ENCODE measurements at regions not wholly inside any gene's neighbourhood (a gene's known extent, or its start where the extent isn't known, plus 50 kb on each side); places are given as distances from the start of the nearest gene placed in this dataset.

DNA sequence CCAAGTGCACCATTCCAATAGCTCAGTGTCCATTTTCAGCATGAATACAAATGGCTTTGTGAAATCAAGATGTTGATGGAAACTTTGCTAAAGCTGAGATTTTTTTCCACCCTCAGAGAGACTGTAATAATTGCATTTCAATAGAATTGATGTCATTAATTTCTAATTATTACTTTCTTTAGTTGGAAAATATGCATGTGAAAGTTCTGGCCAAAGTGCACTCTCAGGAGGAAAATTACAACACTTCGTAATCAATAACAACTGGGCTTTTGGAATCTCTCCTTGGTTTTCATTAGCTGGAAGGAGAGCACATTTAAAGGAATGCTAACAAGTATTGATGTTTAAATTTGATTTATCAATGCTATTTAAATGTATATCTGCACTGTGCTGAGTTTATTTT, 529.5 kb upstream of the CDH8 start:
- Histone ChIP-seq H2AFZ (ENCODE audit: control insufficient read depth, low read depth, low read length) (no peak overlapping the region), H3K4me2 (ENCODE audit: control insufficient read depth, insufficient read depth) (no peak overlapping the region), H3K79me2 (ENCODE audit: control insufficient read depth, insufficient read depth, low read length) (no peaks in the 10 kb centered on the region), H3K9me3 (replicated peaks; ENCODE audit: control insufficient read depth, insufficient read depth, low read length) (no peaks in the 10 kb centered on the region), H3K27me3 (replicated peaks in 1 of 2; ENCODE audit: control insufficient read depth in 2 of 2, insufficient read depth in 2 of 2, low read length in 1 of 2) (no peaks in the 10 kb centered on the region), H3K4me3 (no peak overlapping the region), H3K36me3 (ENCODE audit: control insufficient read depth in 2 of 2, insufficient read depth in 2 of 2, low read length in 1 of 2) (no peaks in the 10 kb centered on the region), H3K4me1 (ENCODE audit: control insufficient read depth, insufficient read depth, low read length) (no peaks in the 10 kb centered on the region), H3K9ac (ENCODE audit: control insufficient read depth, insufficient read depth, low read length) (no peak overlapping the region), H3K27ac (ENCODE audit: control insufficient read depth, insufficient read depth) (no peak overlapping the region), H4K20me1 (ENCODE audit: control insufficient read depth, insufficient read depth) (no peaks in the 10 kb centered on the region)
- RAD21 ChIA-PET (ENCODE audit: unreplicated experiment) = no interaction called here
- POLR2A ChIA-PET = no interaction called here
- ATAC-seq (no peak), FAIRE-seq (no peak), DNase-seq (ENCODE audit: low read depth, low spot score) (no peak)
- intact Hi-C loops (cut with micrococcal nuclease; ENCODE audit: unreplicated experiment) = no loop called here
- SMC1A ChIA-PET (ENCODE audit: uncharacterized antibody, unreplicated experiment) = no interaction called here
- CTCF ChIA-PET = no interaction called here
- in situ Hi-C loops (cut with MboI) = no loop called here
- 0% methylated on average over 1 of the region's 1 CpG for WGBS (ENCODE audit: insufficient coverage, insufficient replicate concordance, low lambda C conversion rate, missing lambda C conversion rate)
- TF ChIP-seq CREB1 (IDR thresholded peaks at IDR 0.05; ENCODE audit: low read depth) = no peak
- TF ChIP-seq BRCA1 (IDR thresholded peaks at IDR 0.05; ENCODE audit: low read depth, low read length) = no peak
- TF ChIP-seq, protein P1, sequence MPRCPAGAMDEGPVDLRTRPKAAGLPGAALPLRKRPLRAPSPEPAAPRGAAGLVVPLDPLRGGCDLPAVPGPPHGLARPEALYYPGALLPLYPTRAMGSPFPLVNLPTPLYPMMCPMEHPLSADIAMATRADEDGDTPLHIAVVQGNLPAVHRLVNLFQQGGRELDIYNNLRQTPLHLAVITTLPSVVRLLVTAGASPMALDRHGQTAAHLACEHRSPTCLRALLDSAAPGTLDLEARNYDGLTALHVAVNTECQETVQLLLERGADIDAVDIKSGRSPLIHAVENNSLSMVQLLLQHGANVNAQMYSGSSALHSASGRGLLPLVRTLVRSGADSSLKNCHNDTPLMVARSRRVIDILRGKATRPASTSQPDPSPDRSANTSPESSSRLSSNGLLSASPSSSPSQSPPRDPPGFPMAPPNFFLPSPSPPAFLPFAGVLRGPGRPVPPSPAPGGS (IDR thresholded peaks at IDR 0.05; ENCODE audit: borderline replicate concordance, insufficient read depth, low read depth, low read length, poor library complexity, severe bottlenecking) = no peak
- TF ChIP-seq, protein P2, sequence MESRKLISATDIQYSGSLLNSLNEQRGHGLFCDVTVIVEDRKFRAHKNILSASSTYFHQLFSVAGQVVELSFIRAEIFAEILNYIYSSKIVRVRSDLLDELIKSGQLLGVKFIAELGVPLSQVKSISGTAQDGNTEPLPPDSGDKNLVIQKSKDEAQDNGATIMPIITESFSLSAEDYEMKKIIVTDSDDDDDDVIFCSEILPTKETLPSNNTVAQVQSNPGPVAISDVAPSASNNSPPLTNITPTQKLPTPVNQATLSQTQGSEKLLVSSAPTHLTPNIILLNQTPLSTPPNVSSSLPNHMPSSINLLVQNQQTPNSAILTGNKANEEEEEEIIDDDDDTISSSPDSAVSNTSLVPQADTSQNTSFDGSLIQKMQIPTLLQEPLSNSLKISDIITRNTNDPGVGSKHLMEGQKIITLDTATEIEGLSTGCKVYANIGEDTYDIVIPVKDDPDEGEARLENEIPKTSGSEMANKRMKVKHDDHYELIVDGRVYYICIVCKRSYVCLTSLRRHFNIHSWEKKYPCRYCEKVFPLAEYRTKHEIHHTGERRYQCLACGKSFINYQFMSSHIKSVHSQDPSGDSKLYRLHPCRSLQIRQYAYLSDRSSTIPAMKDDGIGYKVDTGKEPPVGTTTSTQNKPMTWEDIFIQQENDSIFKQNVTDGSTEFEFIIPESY (IDR thresholded peaks at IDR 0.05) = no peak
- no peak for TF ChIP-seq SMC3 (IDR thresholded peaks at IDR 0.05; ENCODE audit: borderline replicate concordance, low read length)
- TF ChIP-seq, protein P3, sequence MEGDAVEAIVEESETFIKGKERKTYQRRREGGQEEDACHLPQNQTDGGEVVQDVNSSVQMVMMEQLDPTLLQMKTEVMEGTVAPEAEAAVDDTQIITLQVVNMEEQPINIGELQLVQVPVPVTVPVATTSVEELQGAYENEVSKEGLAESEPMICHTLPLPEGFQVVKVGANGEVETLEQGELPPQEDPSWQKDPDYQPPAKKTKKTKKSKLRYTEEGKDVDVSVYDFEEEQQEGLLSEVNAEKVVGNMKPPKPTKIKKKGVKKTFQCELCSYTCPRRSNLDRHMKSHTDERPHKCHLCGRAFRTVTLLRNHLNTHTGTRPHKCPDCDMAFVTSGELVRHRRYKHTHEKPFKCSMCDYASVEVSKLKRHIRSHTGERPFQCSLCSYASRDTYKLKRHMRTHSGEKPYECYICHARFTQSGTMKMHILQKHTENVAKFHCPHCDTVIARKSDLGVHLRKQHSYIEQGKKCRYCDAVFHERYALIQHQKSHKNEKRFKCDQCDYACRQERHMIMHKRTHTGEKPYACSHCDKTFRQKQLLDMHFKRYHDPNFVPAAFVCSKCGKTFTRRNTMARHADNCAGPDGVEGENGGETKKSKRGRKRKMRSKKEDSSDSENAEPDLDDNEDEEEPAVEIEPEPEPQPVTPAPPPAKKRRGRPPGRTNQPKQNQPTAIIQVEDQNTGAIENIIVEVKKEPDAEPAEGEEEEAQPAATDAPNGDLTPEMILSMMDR (IDR thresholded peaks at IDR 0.05 in 2 of 3, conservative IDR thresholded peaks at IDR 0.05 in 1 of 3; ENCODE audit: control insufficient read depth in 2 of 3, extremely low read depth in 1 of 3, insufficient read depth in 1 of 3, low read depth in 3 of 3, low read length in 3 of 3) = no peak
- TF ChIP-seq NFYB (IDR thresholded peaks at IDR 0.05; ENCODE audit: insufficient read depth, low read depth, low read length) = no peak
- no peak for TF ChIP-seq BACH1 (IDR thresholded peaks at IDR 0.05; ENCODE audit: borderline replicate concordance)
- no peak for TF ChIP-seq JUND (IDR thresholded peaks at IDR 0.05; ENCODE audit: low read depth, low read length)
- TF ChIP-seq SRF (IDR thresholded peaks at IDR 0.05; ENCODE audit: low read depth in 2 of 2, low read length in 2 of 2) = no peak
- no peak for TF ChIP-seq GABPA (IDR thresholded peaks at IDR 0.05; ENCODE audit: low read depth)
- TF ChIP-seq, protein P4, sequence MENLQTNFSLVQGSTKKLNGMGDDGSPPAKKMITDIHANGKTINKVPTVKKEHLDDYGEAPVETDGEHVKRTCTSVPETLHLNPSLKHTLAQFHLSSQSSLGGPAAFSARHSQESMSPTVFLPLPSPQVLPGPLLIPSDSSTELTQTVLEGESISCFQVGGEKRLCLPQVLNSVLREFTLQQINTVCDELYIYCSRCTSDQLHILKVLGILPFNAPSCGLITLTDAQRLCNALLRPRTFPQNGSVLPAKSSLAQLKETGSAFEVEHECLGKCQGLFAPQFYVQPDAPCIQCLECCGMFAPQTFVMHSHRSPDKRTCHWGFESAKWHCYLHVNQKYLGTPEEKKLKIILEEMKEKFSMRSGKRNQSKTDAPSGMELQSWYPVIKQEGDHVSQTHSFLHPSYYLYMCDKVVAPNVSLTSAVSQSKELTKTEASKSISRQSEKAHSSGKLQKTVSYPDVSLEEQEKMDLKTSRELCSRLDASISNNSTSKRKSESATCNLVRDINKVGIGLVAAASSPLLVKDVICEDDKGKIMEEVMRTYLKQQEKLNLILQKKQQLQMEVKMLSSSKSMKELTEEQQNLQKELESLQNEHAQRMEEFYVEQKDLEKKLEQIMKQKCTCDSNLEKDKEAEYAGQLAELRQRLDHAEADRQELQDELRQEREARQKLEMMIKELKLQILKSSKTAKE (IDR thresholded peaks at IDR 0.05; ENCODE audit: low read depth, poor library complexity, severe bottlenecking) = no peak
- no TSS peak for BruUV-seq (replicated peaks)
